Transverse colon (tissue), 4 donors: ENCODE measurements at regions not wholly inside any gene's neighbourhood (a gene's known extent, or its start where the extent isn't known, plus 50 kb on each side); places are given as distances from the start of the nearest gene placed in this dataset.

Source experiments
- EP300 ChIP-seq: sonication (generic); formaldehyde crosslinking; IDR thresholded peaks from one replicate; pipeline ENCODE4 v1.6.1; 2017; ENCODE audit warnings: antibody characterized with exemption, low read depth
- POLR2AphosphoS5 ChIP-seq, 3 donors: sonication (generic); formaldehyde crosslinking; IDR thresholded peaks; one replicate each; pipeline ENCODE4 v1.6.1; 2016; ENCODE audit warnings: antibody characterized with exemption in 3 of 3
- TF ChIP-seq, protein P1 (sequence below), 5 experiments: fragments of 200-600 bp in 3 of 5; fragments of 450-650 bp in 2 of 5; sonication (generic) in 3 of 5; IDR thresholded peaks; 1 replicate in 2 of 5; 2 replicates in 3 of 5; pipeline ENCODE4 v1.5.1; 2016 to 2017; ENCODE audit warnings: antibody characterized with exemption in 5 of 5, inconsistent platforms in 3 of 5, mild to moderate bottlenecking in 2 of 5, moderate library complexity in 1 of 5

GRCh38 chr6:126531840-126532239 lies 191.9 kb downstream of the CENPW start:
- TF ChIP-seq POLR2AphosphoS5 (IDR thresholded peaks at IDR 0.05) (no peak), EP300 (no peak)
- TF ChIP-seq, protein P1, sequence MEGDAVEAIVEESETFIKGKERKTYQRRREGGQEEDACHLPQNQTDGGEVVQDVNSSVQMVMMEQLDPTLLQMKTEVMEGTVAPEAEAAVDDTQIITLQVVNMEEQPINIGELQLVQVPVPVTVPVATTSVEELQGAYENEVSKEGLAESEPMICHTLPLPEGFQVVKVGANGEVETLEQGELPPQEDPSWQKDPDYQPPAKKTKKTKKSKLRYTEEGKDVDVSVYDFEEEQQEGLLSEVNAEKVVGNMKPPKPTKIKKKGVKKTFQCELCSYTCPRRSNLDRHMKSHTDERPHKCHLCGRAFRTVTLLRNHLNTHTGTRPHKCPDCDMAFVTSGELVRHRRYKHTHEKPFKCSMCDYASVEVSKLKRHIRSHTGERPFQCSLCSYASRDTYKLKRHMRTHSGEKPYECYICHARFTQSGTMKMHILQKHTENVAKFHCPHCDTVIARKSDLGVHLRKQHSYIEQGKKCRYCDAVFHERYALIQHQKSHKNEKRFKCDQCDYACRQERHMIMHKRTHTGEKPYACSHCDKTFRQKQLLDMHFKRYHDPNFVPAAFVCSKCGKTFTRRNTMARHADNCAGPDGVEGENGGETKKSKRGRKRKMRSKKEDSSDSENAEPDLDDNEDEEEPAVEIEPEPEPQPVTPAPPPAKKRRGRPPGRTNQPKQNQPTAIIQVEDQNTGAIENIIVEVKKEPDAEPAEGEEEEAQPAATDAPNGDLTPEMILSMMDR (IDR thresholded peaks at IDR 0.05) = no peak
